GM19328 (cell line): ENCODE measurements at regions not wholly inside any gene's neighbourhood (a gene's known extent, or its start where the extent isn't known, plus 50 kb on each side); places are given as distances from the start of the nearest gene placed in this dataset.

ENCODE experiments used
- ATAC-seq: cut with Tn5 transposase; IDR thresholded peaks from one replicate; pipeline ENCODE4 v1.9.1; 2021; ENCODE audit warnings: mild to moderate bottlenecking, moderate library complexity; ENCODE audit not compliant: unreplicated experiment

DNA sequence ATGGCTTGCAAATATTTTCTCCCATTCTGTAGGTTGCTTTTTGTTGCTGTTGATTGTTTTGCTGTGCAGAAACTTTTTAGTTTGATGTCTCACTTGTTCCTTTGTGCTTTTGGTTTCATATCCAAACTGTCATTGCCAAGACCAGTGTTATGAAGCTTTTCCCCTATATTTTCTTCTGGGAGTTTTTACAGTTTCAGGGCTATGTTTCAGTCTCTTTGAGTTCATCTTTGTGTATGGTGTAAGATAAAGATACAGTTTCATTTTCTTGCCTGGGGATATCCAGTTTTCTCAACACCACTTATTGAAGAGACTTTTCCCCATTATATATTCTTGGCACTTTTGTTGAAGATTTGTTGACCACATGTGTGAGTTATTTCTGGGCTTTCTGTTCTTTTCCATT, 139.9 kb downstream of the MRPL57 start:
- ATAC-seq: no peak

DNA sequence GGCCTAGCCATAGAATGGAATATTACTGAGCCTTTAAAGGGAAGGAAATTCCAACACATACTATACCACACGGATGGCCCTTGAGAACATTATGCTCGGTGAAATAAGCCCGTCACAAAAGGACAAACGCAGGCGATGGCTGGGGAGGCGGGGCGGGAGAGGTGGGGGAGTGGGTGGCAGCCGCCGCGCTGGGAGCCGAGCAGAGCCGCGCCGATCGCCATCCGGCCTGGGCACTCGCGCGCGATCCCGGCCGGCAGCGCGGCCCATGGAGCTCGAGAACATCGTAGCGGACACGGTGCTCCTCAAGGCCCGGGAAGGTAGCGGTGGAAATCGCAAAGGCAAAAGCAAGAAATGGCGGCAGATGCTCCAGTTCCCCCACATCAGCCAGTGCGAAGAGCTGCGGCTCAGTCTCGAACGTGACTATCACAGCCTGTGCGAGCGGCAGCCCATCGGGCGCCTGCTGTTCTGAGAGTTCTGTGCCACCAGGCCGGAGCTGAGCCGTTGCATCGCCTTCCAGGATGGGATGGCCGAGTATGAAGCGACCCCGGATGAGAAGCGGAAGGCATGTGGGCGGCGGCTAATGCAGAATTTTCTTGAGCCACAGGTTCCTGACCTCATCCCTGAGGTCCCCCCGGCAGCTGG, 140.1 kb downstream of the ZDHHC20 start:
- no peak for ATAC-seq

- no peak for ATAC-seq
Measured at GRCh38 chr13:21319869-21320641, 139.0 kb downstream of the ZDHHC20 start.

- ATAC-seq: no peak
Measured at GRCh38 chr13:21320642-21321034, 138.5 kb downstream of the ZDHHC20 start.

DNA sequence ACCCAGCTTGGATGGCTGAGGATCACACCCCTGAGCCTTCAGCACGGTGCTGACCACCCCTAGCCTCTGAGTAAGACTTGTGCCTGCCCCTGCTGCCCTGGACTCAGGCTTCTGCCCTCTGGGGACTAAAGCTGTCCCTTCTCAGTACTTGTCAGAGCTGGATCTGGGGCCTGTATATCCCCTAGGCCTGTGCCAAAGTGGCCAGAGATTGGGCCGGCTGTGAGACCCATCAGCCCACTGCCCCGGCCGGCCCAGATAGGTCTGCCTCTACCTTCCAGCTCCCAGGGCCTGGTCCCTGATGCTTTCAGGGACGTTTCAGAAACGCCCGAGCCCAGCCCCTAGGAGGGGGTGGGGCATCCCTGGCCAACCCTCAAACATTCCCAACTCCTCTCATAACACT, 137.8 kb downstream of the ZDHHC20 start:
- no peak for ATAC-seq

GRCh38 chr13:21322327-21322965, 136.7 kb downstream of the ZDHHC20 start:
- ATAC-seq: no peak
